ENCODE measurements at regions not wholly inside any gene's neighbourhood (a gene's known extent, or its start where the extent isn't known, plus 50 kb on each side); places are given as distances from the start of the nearest gene placed in this dataset.

- TF ChIP-seq OSR1 (CRISPR knock-in tag; IDR thresholded peaks at IDR 0.05) = no peak
- no peak for ATAC-seq
Observed at GRCh38 chr2:134103196-134103595, 150.7 kb upstream of the MGAT5 start.

DNA sequence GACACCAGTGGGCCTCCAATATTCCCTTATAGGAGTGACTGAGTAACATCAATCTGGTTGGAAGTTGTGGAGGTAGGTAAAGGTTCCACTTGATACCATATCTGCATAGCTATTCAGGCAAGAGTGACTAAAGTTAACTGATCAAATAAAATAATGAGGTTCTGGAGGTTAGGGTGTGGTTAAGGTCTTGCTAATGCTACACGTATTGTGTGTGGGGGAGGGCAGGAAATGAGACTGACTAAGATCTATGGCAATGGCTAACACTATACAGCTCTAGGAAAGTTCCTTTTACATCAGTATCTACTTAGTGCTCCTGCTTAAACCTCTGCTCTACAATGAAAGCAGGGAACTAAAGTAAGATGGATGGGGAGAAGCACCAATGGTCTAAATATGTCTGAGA lies 149.1 kb upstream of the MGAT5 start:
- ATAC-seq = no peak
- no peak for TF ChIP-seq TOX (CRISPR knock-in tag; IDR thresholded peaks at IDR 0.05; ENCODE audit: borderline replicate concordance)
- no peak for TF ChIP-seq ZNF70 (CRISPR knock-in tag; IDR thresholded peaks at IDR 0.05)
- no peak for TF ChIP-seq BACH2 (CRISPR knock-in tag; IDR thresholded peaks at IDR 0.05; ENCODE audit: borderline replicate concordance)
- no peak for TF ChIP-seq ZNF565 (CRISPR knock-in tag; conservative IDR thresholded peaks at IDR 0.05; ENCODE audit: low read depth)
- TF ChIP-seq OSR1 (CRISPR knock-in tag; IDR thresholded peaks at IDR 0.05) = no peak

- ATAC-seq = no peak
- no peak for TF ChIP-seq ZNF8 (CRISPR knock-in tag; IDR thresholded peaks at IDR 0.05)
- no peak for TF ChIP-seq PPARA (CRISPR knock-in tag; IDR thresholded peaks at IDR 0.05; ENCODE audit: borderline replicate concordance)
- no peak for TF ChIP-seq GLIS3 (CRISPR knock-in tag; IDR thresholded peaks at IDR 0.05)
- no peak for TF ChIP-seq SNAI2 (CRISPR knock-in tag; IDR thresholded peaks at IDR 0.05)
- no peak for TF ChIP-seq PATZ1 (CRISPR knock-in tag; IDR thresholded peaks at IDR 0.05; ENCODE audit: borderline replicate concordance)
- no peak for TF ChIP-seq BACH2 (CRISPR knock-in tag; IDR thresholded peaks at IDR 0.05; ENCODE audit: borderline replicate concordance)
Observed at GRCh38 chr2:134107402-134107801, 146.5 kb upstream of the MGAT5 start.

DNA sequence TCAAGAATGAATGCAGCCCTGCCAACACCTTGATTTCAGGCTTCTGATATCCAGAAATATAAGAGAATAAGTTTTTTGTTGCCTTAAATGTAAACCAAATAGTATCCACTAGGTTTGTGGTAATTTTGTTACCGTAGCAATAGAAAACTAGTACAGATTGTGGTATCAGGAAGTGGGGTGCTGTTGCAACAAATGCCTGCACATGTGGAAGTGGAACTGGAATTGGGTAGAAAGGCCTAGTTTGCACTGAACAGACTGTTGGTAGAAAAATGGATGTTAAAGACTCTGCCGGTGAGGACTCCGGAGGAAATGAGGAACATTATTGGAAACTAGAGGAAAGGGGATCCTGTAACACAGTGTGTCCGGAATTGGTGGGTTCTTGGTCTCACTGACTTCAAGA lies 145.8 kb upstream of the MGAT5 start:
- no peak for ATAC-seq
- no peak for TF ChIP-seq ZFP30 (CRISPR knock-in tag; IDR thresholded peaks at IDR 0.05)
- no peak for TF ChIP-seq ZNF8 (CRISPR knock-in tag; IDR thresholded peaks at IDR 0.05)
- no peak for TF ChIP-seq TSHZ2 (CRISPR knock-in tag; IDR thresholded peaks at IDR 0.05)
- no peak for TF ChIP-seq SNAI2 (CRISPR knock-in tag; IDR thresholded peaks at IDR 0.05)
- no peak for TF ChIP-seq RARB (CRISPR knock-in tag; IDR thresholded peaks at IDR 0.05)
- TF ChIP-seq, protein P1, sequence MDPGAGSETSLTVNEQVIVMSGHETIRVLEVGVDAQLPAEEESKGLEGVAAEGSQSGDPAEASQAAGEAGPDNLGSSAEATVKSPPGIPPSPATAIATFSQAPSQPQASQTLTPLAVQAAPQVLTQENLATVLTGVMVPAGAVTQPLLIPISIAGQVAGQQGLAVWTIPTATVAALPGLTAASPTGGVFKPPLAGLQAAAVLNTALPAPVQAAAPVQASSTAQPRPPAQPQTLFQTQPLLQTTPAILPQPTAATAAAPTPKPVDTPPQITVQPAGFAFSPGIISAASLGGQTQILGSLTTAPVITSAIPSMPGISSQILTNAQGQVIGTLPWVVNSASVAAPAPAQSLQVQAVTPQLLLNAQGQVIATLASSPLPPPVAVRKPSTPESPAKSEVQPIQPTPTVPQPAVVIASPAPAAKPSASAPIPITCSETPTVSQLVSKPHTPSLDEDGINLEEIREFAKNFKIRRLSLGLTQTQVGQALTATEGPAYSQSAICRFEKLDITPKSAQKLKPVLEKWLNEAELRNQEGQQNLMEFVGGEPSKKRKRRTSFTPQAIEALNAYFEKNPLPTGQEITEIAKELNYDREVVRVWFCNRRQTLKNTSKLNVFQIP (CRISPR knock-in tag; IDR thresholded peaks at IDR 0.05; ENCODE audit: borderline replicate concordance, low read depth) = no peak
- TF ChIP-seq OSR1 (CRISPR knock-in tag; IDR thresholded peaks at IDR 0.05) = no peak
- TF ChIP-seq GLIS3 (CRISPR knock-in tag; IDR thresholded peaks at IDR 0.05) = no peak
- no peak for TF ChIP-seq ARNTL (CRISPR knock-in tag; IDR thresholded peaks at IDR 0.05; ENCODE audit: borderline replicate concordance, low read depth)
- no peak for TF ChIP-seq TOX (CRISPR knock-in tag; IDR thresholded peaks at IDR 0.05; ENCODE audit: borderline replicate concordance)
- no peak for TF ChIP-seq TCF4 (CRISPR knock-in tag; IDR thresholded peaks at IDR 0.05; ENCODE audit: borderline replicate concordance)
- no peak for TF ChIP-seq CSDC2 (CRISPR knock-in tag; IDR thresholded peaks at IDR 0.05)
- no peak for TF ChIP-seq CSRNP3 (CRISPR knock-in tag; IDR thresholded peaks at IDR 0.05)
- TF ChIP-seq ZFP3 (CRISPR knock-in tag; IDR thresholded peaks at IDR 0.05) = no peak
- no peak for TF ChIP-seq ZNF565 (CRISPR knock-in tag; conservative IDR thresholded peaks at IDR 0.05; ENCODE audit: low read depth)
- no peak for TF ChIP-seq ESRRG (CRISPR knock-in tag; IDR thresholded peaks at IDR 0.05)
- TF ChIP-seq ZNF70 (CRISPR knock-in tag; IDR thresholded peaks at IDR 0.05) = no peak
- TF ChIP-seq CREB5 (CRISPR knock-in tag; IDR thresholded peaks at IDR 0.05; ENCODE audit: low read depth) = no peak
- no peak for TF ChIP-seq ISL1 (CRISPR knock-in tag; IDR thresholded peaks at IDR 0.05)

All from SK-N-SH treated with all-trans-retinoic acid at 6 μM for 48 hours (cell line).